Stimulated activated naive CD8-positive, alpha-beta T cell treated with anti-CD3 and anti-CD28 coated beads, Interleukin-15, amount 100 ng/mL, for 72 hours (primary cell): ENCODE measurements at regions not wholly inside any gene's neighbourhood (a gene's known extent, or its start where the extent isn't known, plus 50 kb on each side); places are given as distances from the start of the nearest gene placed in this dataset.

Experiments used
- ATAC-seq: fragments of 150-1000 bp; cut with Tn5 transposase; 2 replicates; pipeline ENCODE4 v1.10.0; 2021; ENCODE audit warnings: mild to moderate bottlenecking, moderate library complexity
- DNase-seq, 2 donors: peaks; one replicate each; pipeline ENCODE4 v3.0.0; 2021 to 2022
- H3K27ac Mint-ChIP-seq, 2 donors: one replicate each; pipeline ENCODE4 v1.8.0; 2022; ENCODE audit warnings: mild to moderate bottlenecking in 2 of 2, mixed read lengths in 2 of 2, moderate library complexity in 2 of 2
- H3K27me3 Mint-ChIP-seq: one replicate; pipeline ENCODE4 v1.8.0; 2022; ENCODE audit warnings: mixed read lengths
- H3K4me1 Mint-ChIP-seq: one replicate; pipeline ENCODE4 v1.8.0; 2022; ENCODE audit warnings: mild to moderate bottlenecking, mixed read lengths
- H3K4me3 Mint-ChIP-seq, 2 donors: one replicate each; pipeline ENCODE4 v1.8.0; 2022; ENCODE audit warnings: mild to moderate bottlenecking in 2 of 2, mixed read lengths in 2 of 2, moderate library complexity in 1 of 2
- H3K9me3 Mint-ChIP-seq, 2 donors: one replicate each; pipeline ENCODE4 v1.8.0; 2022; ENCODE audit warnings: mixed read lengths in 2 of 2

GRCh38 chr5:36815871-36816270 lies 60.7 kb upstream of the NIPBL start:
- DNase-seq (no peak), ATAC-seq (no peak)
- Mint-ChIP-seq H3K27ac (no peak overlapping the region), H3K27me3 (peaks cover 15% of the 10 kb centered on the region), H3K4me1 (no peaks in the 10 kb centered on the region), H3K9me3 (no peaks in the 10 kb centered on the region), H3K4me3 (no peak overlapping the region)

- Mint-ChIP-seq H3K4me1 (no peaks in the 10 kb centered on the region), H3K27me3 (peaks cover 32% of the 10 kb centered on the region), H3K4me3 (no peak overlapping the region), H3K9me3 (no peaks in the 10 kb centered on the region), H3K27ac (no peak overlapping the region)
- DNase-seq (no peak), ATAC-seq (no peak)
These were observed 55.7 kb upstream of the NIPBL start for GRCh38 chr5:36820900-36821299.

GRCh38 chr5:36826694-36827093 lies 49.9 kb upstream of the NIPBL start:
- H3K27me3 Mint-ChIP-seq = peaks cover 39% of the 10 kb centered on the region
- no peak for DNase-seq
- no peak for ATAC-seq
- H3K4me1 Mint-ChIP-seq = no peaks in the 10 kb centered on the region
- H3K9me3 Mint-ChIP-seq = no peaks in the 10 kb centered on the region
- no peak overlapping the region for H3K27ac Mint-ChIP-seq
- H3K4me3 Mint-ChIP-seq = no peak overlapping the region
